Smooth muscle cell (in vitro differentiated cells): ENCODE measurements at regions not wholly inside any gene's neighbourhood (a gene's known extent, or its start where the extent isn't known, plus 50 kb on each side); places are given as distances from the start of the nearest gene placed in this dataset.

Experiments used
- DNase-seq: peaks from one replicate; lab custom pipeline; 2025; ENCODE audit not compliant: unreplicated experiment; lab: John Stamatoyannopoulos, UW
- H2AFZ ChIP-seq: fragments of 200-600 bp; sonication (generic); 2 replicates; pipeline ENCODE4 v1.6.0; 2016; ENCODE audit warnings: antibody characterized with exemption, low read depth, mild to moderate bottlenecking
- H3F3A ChIP-seq: fragments of 200-600 bp; sonication (generic); 2 replicates; pipeline ENCODE4 v1.6.0; 2017; ENCODE audit warnings: antibody characterized with exemption, low read depth
- H3K27ac ChIP-seq: fragments of 200-600 bp; sonication (generic); 2 replicates; pipeline ENCODE4 v1.5.1; 2016; ENCODE audit warnings: low read depth, mild to moderate bottlenecking
- H3K27me3 ChIP-seq: fragments of 200-600 bp; sonication (generic); 2 replicates; pipeline ENCODE4 v1.6.1; 2016; ENCODE audit warnings: low read depth, mild to moderate bottlenecking
- H3K36me3 ChIP-seq: fragments of 200-600 bp; sonication (generic); 2 replicates; pipeline ENCODE4 v1.5.1; 2016; ENCODE audit warnings: low read depth
- H3K4me1 ChIP-seq: fragments of 200-600 bp; sonication (generic); 2 replicates; pipeline ENCODE4 v1.5.1; 2016; ENCODE audit warnings: low read depth
- H3K4me2 ChIP-seq: fragments of 200-600 bp; sonication (generic); 2 replicates; pipeline ENCODE4 v1.6.0; 2016; ENCODE audit warnings: mild to moderate bottlenecking
- H3K4me3 ChIP-seq: fragments of 200-600 bp; sonication (generic); 2 replicates; pipeline ENCODE4 v1.5.1; 2016; ENCODE audit warnings: mild to moderate bottlenecking
- H3K79me2 ChIP-seq: fragments of 200-600 bp; sonication (generic); 2 replicates; pipeline ENCODE4 v1.6.0; 2016; ENCODE audit warnings: low read depth, mild to moderate bottlenecking
- H3K9ac ChIP-seq: fragments of 200-600 bp; sonication (generic); 2 replicates; pipeline ENCODE4 v1.6.0; 2016; ENCODE audit warnings: low read depth
- H3K9me3 ChIP-seq: fragments of 200-600 bp; sonication (generic); replicated peaks from 2 replicates; pipeline ENCODE4 v1.5.1; 2016; ENCODE audit warnings: low read depth
- H4K20me1 ChIP-seq: fragments of 200-600 bp; sonication (generic); 2 replicates; pipeline ENCODE4 v1.6.0; 2016; ENCODE audit warnings: low read depth
- CTCF ChIP-seq: fragments of 200-600 bp; sonication (generic); IDR thresholded peaks from 2 replicates; pipeline ENCODE4 v1.5.1; 2017; ENCODE audit warnings: borderline replicate concordance, mild to moderate bottlenecking, antibody characterized with exemption; ENCODE audit not compliant: insufficient read depth, poor library complexity, severe bottlenecking
- WGBS: methylation state at CpG from one replicate; pipeline ENCODE4 v1.1.7; 2016; ENCODE audit warnings: low lambda C conversion rate; 5-methylcytosine and 5-hydroxymethylcytosine counted together

GRCh38 chr1:68973459-68974244, 476.8 kb upstream of the DEPDC1 start:
- no peak for DNase-seq
- Histone ChIP-seq H3K36me3 (no peaks in the 10 kb centered on the region), H3K9ac (peak overlapping the region; percentile 24), H3K27me3 (no peaks in the 10 kb centered on the region), H4K20me1 (no peaks in the 10 kb centered on the region), H3F3A (no peaks in the 10 kb centered on the region), H3K4me3 (no peak overlapping the region), H3K4me2 (no peak overlapping the region), H3K4me1 (peaks cover 12% of the 10 kb centered on the region), H2AFZ (no peak overlapping the region), H3K79me2 (no peaks in the 10 kb centered on the region), H3K9me3 (no peaks in the 10 kb centered on the region), H3K27ac (peak overlapping the region; percentile 53)
- 78% methylated on average over 6 of the region's 6 CpGs for WGBS
- no peak for TF ChIP-seq CTCF

- no peak for TF ChIP-seq CTCF
- Histone ChIP-seq H3K27ac (peak overlapping the region; percentile 53), H3K9me3 (no peaks in the 10 kb centered on the region), H4K20me1 (no peaks in the 10 kb centered on the region), H2AFZ (no peak overlapping the region), H3K4me1 (peaks cover 12% of the 10 kb centered on the region), H3K9ac (peak overlapping the region; percentile 24), H3K27me3 (no peaks in the 10 kb centered on the region), H3K4me3 (no peak overlapping the region), H3K36me3 (no peaks in the 10 kb centered on the region), H3K4me2 (no peak overlapping the region), H3F3A (no peaks in the 10 kb centered on the region), H3K79me2 (no peaks in the 10 kb centered on the region)
- 87% methylated on average over 5 of the region's 5 CpGs for WGBS
- no peak for DNase-seq
Observed at GRCh38 chr1:68974447-68974846, 477.6 kb upstream of the DEPDC1 start.

GRCh38 chr1:68975212-68975933, 478.5 kb upstream of the DEPDC1 start:
- Histone ChIP-seq H4K20me1 (no peaks in the 10 kb centered on the region), H3F3A (no peaks in the 10 kb centered on the region), H3K27ac (peak overlapping the region; percentile 27), H3K4me2 (no peak overlapping the region), H3K36me3 (no peaks in the 10 kb centered on the region), H3K27me3 (no peaks in the 10 kb centered on the region), H3K9me3 (no peaks in the 10 kb centered on the region), H3K79me2 (no peaks in the 10 kb centered on the region), H2AFZ (no peak overlapping the region), H3K9ac (peak overlapping the region; percentile 1), H3K4me3 (no peak overlapping the region), H3K4me1 (peaks cover 12% of the 10 kb centered on the region)
- DNase-seq = no peak
- no peak for TF ChIP-seq CTCF
- WGBS = 77% methylated on average over 4 of the region's 4 CpGs
